IPS-NIHi7 (cell line): ENCODE measurements at regions not wholly inside any gene's neighbourhood (a gene's known extent, or its start where the extent isn't known, plus 50 kb on each side); places are given as distances from the start of the nearest gene placed in this dataset.

Experiments used
- DNase-seq: peaks from one replicate; pipeline ENCODE4 v3.0.0; 2012; ENCODE audit warnings: mixed read lengths; ENCODE audit errors: extremely low spot score

DNA sequence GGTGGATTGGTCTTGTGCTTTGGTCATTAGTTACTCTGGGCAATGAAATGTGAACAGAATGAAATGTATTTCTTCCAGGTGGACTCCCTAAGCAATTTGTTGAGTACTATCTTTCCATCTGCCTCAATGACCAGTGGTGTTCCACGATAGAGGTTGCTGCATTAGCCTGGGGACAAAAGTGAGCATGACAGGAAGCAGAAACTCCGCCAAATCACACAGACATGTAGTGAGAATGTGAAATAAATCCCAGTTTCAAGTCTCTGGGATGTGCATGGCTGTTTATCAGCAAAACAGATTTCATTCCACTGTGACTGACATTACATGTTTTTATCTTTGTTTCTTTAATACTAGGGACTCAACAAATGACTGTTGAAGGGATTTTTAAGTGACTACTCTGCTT, 63.3 kb upstream of the DCBLD2 start:
- no peak for DNase-seq

DNA sequence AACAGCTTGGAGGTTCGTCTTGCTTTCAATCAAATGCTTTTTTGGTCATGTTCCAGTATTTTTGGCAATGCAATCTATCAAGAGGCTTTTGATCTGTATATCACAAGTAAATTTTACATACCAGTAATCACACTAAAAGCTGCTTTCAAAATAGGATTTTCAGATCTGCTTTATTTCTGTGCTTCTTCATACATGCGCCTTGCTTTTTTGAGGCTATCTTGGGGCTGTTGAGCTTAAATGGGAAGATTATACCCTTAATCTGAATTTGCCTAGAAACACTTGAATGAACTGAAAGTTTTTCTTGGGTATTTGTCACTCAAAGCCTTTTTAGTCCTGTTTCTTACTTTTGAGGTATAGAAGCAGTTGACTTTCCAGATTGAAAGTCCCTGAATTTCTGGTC, 62.1 kb upstream of the DCBLD2 start:
- DNase-seq: no peak

DNA sequence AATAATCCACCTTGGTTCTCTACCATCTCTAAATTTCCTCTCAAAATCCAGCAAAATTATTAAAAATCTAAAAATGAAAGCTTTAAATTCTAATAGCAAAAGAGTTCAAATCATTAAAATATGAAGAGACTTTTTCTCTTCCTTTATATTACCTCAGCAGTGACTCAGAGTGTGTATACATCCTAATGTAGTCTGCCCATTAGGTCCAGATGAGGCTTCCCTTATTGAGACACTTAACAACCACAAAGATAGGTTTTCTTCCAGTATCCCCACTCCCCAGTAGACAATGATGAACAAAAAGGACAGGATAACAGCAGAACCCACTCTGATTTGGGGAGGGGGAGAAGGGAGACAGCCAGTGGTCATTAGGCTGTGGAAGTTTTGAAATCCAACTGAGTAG, 61.5 kb upstream of the DCBLD2 start:
- no peak for DNase-seq

DNA sequence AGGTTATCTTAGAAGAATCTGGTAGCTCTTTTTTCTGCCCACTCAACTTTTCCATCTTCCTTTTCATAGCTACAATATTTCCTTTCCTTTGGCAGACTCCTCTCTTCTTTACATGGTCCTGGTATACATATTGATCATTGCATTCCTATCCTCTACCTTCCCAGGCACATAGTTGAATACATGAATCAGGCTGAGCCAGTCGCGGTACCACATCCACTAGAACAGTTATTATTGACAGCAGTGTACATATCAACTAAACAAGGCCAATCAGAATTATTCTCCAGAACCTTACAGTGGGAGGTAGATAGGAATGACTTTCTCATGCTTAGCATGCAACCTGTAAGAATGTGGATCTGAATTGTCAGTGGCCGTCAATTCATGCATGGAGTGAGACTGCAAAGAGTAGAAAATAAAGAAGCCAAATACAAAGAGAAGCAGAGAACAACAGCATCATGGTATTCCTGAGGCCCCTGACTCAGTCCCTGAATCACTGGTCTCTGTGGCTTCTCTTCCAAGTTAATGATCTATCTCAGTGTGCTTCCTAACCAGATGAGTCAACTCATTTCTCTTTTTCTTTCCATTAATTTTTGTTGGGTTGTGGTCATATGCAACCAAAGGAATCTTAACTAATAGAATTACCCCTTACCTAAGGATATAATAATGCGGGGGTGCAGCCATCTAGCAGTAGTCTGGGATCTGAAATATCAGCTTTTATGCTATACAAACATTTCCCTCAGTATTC, 60.9 kb upstream of the DCBLD2 start:
- no peak for DNase-seq

DNA sequence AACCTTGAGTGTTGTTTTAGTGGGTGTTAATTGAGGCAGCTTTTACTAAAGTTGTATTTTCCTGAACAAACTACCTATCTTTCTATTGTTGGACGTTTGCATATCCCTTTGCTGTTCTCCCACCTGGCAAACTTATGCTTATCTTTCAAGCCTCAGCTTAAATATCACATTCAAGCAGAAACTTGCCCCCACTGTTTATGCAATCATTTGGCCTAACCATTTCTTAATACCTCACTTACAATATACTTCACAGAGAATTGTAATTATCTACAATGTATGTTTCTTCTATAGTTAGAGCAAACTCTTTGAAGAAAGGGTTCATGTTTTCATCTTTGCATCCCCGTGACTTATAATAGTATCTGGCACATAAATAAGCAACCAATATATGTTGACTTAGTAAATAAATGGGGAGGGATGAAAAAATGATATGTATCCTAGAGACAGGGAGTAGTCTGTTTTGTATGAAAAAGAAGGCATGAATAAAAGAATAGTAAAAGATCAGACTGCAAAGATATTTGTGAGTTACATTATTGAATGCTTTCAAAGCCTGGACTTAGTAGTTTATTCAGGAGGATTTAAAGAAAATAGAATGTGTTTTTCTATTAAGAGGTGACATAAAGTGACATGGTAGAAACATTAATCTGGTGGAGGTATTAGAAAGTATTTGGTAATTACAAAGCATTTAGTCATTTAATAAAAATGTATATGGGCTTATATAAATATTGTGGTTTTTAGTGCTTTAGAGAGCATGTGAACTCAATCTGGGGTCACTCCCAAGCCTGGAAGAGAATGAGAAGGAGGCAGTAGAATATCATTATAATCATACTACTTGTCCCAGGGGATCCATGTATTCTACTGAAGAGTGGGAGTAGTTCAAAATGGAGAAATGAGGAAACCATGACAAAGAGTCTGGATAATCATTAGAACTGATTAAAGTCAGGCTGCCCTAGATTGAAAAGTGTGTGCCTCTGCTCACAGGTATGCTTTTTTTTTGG, 60.0 kb upstream of the DCBLD2 start:
- DNase-seq: no peak

DNA sequence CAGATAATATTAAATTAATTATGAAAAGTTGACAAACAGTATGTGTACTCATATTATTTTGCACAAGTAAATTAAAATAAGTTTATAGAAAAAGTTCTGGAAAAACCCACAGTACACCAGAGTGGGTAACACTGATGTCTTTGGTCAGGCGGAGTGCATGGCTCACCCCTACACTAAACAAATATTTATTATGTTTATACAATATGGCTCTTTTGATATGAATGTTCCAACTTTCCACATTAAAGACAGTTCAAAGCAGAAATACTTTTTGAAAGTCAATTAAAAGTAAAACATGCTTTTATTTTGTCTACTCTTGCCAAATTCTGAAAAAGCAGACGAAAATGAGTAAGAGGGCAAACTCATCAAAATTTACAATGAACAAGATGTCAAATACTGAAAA, 56.2 kb upstream of the DCBLD2 start:
- DNase-seq: no peak

GRCh38 chr3:98956008-98956407, 54.5 kb upstream of the DCBLD2 start:
- no peak for DNase-seq

DNA sequence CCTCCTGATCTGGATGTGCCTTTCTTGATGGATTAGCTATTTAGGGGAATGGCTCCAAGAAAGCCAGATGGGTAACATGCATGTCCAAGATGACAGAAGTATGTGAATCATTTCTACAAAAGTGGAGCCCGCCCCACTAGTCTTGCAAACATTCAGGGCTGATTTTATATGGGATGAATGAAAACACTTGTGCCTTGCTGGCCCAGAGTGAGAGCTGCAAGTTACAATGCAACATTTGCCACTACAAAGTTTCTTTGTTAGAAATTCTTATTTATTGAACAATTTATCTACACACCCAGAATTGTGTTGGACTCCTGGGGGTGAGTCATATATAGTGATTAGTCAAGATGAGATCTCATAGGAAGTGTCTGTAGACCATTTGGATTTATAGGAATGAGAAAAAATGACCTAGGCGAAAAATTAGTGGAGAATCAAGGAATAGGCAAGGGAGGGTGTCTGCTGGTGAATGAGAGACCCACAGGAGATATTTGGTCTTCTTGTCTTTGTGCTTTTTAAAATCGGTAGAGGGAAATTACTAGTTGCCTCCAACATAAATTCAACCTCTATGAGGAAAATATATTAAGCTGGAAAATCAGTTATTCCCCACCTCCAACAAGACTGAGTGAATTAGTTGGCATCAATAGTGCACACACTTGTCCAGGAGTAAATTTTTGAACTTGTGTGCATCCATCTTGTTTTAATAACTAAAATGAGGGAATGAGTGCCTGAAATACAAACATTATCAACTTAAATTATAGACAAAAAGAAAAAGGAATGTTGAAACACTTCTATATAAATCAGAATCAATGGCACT, 53.5 kb upstream of the DCBLD2 start:
- DNase-seq: no peak

DNA sequence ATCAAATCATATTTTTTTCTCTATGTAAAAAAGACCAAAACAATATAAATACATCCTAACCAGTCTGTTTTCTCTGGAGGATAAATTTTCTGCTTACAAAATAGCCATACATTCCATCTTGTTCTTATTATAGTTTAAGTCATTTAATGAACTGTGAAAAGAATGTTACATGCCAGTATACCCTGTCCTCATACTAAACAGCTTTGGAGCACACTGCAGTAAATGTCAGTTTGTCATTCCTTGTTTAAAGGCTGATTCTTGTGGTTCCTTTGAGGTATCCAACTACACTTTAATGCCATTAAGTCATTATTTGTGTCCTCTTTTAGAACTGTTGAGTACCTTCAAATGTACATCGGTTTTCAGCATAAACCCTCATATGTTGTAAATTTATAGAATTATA, 52.7 kb upstream of the DCBLD2 start:
- DNase-seq: no peak

GRCh38 chr3:98952404-98952803, 50.9 kb upstream of the DCBLD2 start:
- DNase-seq: no peak
